ENCODE measurements at regions not wholly inside any gene's neighbourhood (a gene's known extent, or its start where the extent isn't known, plus 50 kb on each side); places are given as distances from the start of the nearest gene placed in this dataset.

- Mint-ChIP-seq H3K4me3 (no peak overlapping the region), H3K36me3 (ENCODE audit: low read depth) (no peaks in the 10 kb centered on the region), H3K9me3 (no peaks in the 10 kb centered on the region), H3K27ac (no peak overlapping the region), H3K4me1 (ENCODE audit: low read depth) (no peaks in the 10 kb centered on the region), H3K27me3 (peaks cover 19% of the 10 kb centered on the region)
- no peak for TF ChIP-seq CTCF (IDR thresholded peaks at IDR 0.05)
- Histone ChIP-seq H3K4me3 (ENCODE audit: low read length) (no peak overlapping the region), H3K4me1 (ENCODE audit: insufficient read depth, low read length) (no peaks in the 10 kb centered on the region), H3K9me3 (ENCODE audit: control insufficient read depth in 1 of 2, insufficient read depth in 1 of 2, low read length in 2 of 2) (peaks cover 0 to 11% of the 10 kb centered on the region in 2 experiments), H3K27me3 (ENCODE audit: control insufficient read depth in 1 of 2, insufficient read depth in 2 of 2, low read length in 2 of 2) (peaks cover 0 to 2% of the 10 kb centered on the region in 2 experiments), H3K36me3 (ENCODE audit: insufficient read depth, low read length) (no peaks in the 10 kb centered on the region), H3K27ac (ENCODE audit: low read depth in 1 of 2, low read length in 2 of 2) (no peak overlapping the region)
- CTCF ChIA-PET: no interaction called here
- POLR2A ChIA-PET: no interaction called here
- DNase-seq (no peak), ATAC-seq (ENCODE audit: poor library complexity) (no peak)
- intact Hi-C loops (cut with DNase I, micrococcal nuclease): no loop called here
These were observed 200.1 kb upstream of the RNF32 start for GRCh38 chr7:156440456-156440855.

- H3K27ac Mint-ChIP-seq: no peak overlapping the region
- peaks cover 33% of the 10 kb centered on the region for H3K27me3 Mint-ChIP-seq
- no peak overlapping the region for H3K4me3 ChIP-seq (ENCODE audit: low read length)
- no peaks in the 10 kb centered on the region for H3K4me1 Mint-ChIP-seq (ENCODE audit: low read depth)
- no peak overlapping the region for H3K27ac ChIP-seq (ENCODE audit: low read depth in 1 of 2, low read length in 2 of 2)
- H3K36me3 Mint-ChIP-seq (ENCODE audit: low read depth): no peaks in the 10 kb centered on the region
- CTCF ChIA-PET: no interaction called here
- DNase-seq (no peak), ATAC-seq (ENCODE audit: poor library complexity) (no peak)
- no peaks in the 10 kb centered on the region for H3K4me1 ChIP-seq (ENCODE audit: insufficient read depth, low read length)
- H3K9me3 Mint-ChIP-seq: no peaks in the 10 kb centered on the region
- H3K27me3 ChIP-seq (ENCODE audit: control insufficient read depth in 1 of 2, insufficient read depth in 2 of 2, low read length in 2 of 2): peaks cover 0 to 2% of the 10 kb centered on the region in 2 experiments
- intact Hi-C loops (cut with DNase I, micrococcal nuclease): no loop called here
- no peaks in the 10 kb centered on the region for H3K9me3 ChIP-seq (ENCODE audit: control insufficient read depth in 1 of 2, insufficient read depth in 1 of 2, low read length in 2 of 2)
- TF ChIP-seq CTCF (IDR thresholded peaks at IDR 0.05): no peak
- H3K4me3 Mint-ChIP-seq: no peak overlapping the region
- POLR2A ChIA-PET: interaction anchor here (0.7 kb wide), 1 partner anchor 175 kb away, joined by 3 read pairs; no protein-coding TSS in a partner anchor
- H3K36me3 ChIP-seq (ENCODE audit: insufficient read depth, low read length): no peaks in the 10 kb centered on the region
These were observed 202.6 kb upstream of the RNF32 start for GRCh38 chr7:156438011-156438410.

DNA sequence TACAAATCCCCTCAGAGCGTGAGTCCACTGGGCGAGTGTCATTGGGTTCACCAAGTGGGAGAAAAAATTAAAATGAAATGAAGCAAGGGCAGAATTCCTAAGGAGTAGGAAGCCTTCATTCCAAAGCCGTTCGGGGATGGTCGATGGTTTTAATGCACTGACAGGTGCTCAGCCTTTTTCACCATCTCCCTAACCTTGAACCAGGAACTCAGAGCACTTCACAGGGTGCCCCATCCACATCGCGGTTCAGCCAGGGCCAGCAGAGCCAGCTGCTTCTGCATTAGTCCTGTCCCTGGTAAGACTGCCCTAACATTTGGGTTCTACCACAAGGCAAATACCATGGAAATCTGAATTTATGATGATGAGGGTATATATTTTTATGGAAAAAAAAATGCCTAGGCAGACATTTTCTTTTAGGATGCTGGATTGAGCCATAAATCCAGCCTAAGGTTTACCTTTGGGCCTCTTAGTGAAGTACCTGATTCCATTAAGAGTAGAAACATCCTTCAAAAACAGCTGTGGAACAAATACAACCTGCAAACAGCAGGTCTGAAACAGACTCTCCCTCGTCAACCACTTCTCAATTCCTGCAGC, 203.5 kb upstream of the RNF32 start:
- H3K27ac Mint-ChIP-seq: no peak overlapping the region

More for the DNA sequence above, 203.5 kb upstream of the RNF32 start:
- Histone ChIP-seq H3K36me3 (ENCODE audit: insufficient read depth, low read length) (no peaks in the 10 kb centered on the region), H3K9me3 (ENCODE audit: control insufficient read depth in 1 of 2, insufficient read depth in 1 of 2, low read length in 2 of 2) (peaks cover 0 to 4% of the 10 kb centered on the region in 2 experiments), H3K4me1 (ENCODE audit: insufficient read depth, low read length) (no peaks in the 10 kb centered on the region), H3K27ac (ENCODE audit: low read depth in 1 of 2, low read length in 2 of 2) (no peak overlapping the region), H3K27me3 (ENCODE audit: control insufficient read depth in 1 of 2, insufficient read depth in 2 of 2, low read length in 2 of 2) (peaks cover 0 to 2% of the 10 kb centered on the region in 2 experiments), H3K4me3 (ENCODE audit: low read length) (no peak overlapping the region)
- ATAC-seq (ENCODE audit: poor library complexity) (no peak), DNase-seq (no peak)
- Mint-ChIP-seq H3K4me1 (ENCODE audit: low read depth) (no peaks in the 10 kb centered on the region), H3K27me3 (peaks cover 27% of the 10 kb centered on the region), H3K36me3 (ENCODE audit: low read depth) (no peaks in the 10 kb centered on the region), H3K4me3 (no peak overlapping the region), H3K9me3 (no peaks in the 10 kb centered on the region)
- intact Hi-C loops (cut with DNase I, micrococcal nuclease): no loop called here
- CTCF ChIA-PET: no interaction called here
- POLR2A ChIA-PET: interaction anchor here (0.7 kb wide), 1 partner anchor 176 kb away, joined by 3 read pairs; no protein-coding TSS in a partner anchor
- TF ChIP-seq CTCF (IDR thresholded peaks at IDR 0.05): no peak

All from CD4-positive, alpha-beta T cell (primary cell).